Fibroblast of villous mesenchyme (primary cell): ENCODE measurements at regions not wholly inside any gene's neighbourhood (a gene's known extent, or its start where the extent isn't known, plus 50 kb on each side); places are given as distances from the start of the nearest gene placed in this dataset.

Source experiments
- DNase-seq: peaks from one replicate; pipeline ENCODE4 v3.0.0-alpha.2; 2010; ENCODE audit warnings: low read depth
- H3K4me3 ChIP-seq: 2 replicates; pipeline ENCODE4 v1.5.1; 2011; ENCODE audit warnings: low read depth, mild to moderate bottlenecking, low read length
- TF ChIP-seq, protein P1 (sequence below): IDR thresholded peaks from 2 replicates; pipeline ENCODE4 v1.5.1; 2012; ENCODE audit warnings: low read depth, mild to moderate bottlenecking, low read length; ENCODE audit not compliant: insufficient read depth

DNA sequence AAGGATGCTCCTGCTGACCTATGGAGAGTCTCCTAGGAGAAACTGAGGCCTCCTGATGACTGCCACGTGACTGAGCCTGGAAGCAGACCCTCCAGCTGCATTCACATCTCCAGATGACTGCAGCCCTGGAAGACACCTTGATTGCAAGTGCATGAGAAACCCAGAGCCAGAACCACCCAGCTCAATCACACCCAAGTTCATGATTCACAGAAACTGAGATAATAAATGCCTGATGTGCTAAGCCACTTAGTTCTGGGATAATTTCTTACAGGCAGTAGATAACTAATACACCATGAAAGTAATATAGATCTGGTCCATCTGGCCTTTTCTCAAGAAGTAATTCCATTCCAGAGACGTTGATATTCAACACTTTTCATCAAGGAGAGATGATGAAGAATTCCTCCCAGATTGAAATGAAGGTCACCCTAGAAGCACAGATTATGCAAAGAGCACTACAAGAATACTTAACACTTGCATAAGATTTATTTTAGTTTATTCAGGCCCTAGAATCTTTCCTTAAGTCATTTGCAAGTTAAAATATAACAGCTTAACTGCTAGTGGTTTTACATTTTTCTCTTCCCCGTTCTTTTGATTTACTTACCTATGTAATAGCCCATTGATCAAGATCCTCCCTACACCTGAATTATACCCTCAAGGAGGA is 208.2 kb upstream of the INHBA start:
- DNase-seq, result no peak
- H3K4me3 ChIP-seq, result no peak overlapping the region
- TF ChIP-seq, protein P1, sequence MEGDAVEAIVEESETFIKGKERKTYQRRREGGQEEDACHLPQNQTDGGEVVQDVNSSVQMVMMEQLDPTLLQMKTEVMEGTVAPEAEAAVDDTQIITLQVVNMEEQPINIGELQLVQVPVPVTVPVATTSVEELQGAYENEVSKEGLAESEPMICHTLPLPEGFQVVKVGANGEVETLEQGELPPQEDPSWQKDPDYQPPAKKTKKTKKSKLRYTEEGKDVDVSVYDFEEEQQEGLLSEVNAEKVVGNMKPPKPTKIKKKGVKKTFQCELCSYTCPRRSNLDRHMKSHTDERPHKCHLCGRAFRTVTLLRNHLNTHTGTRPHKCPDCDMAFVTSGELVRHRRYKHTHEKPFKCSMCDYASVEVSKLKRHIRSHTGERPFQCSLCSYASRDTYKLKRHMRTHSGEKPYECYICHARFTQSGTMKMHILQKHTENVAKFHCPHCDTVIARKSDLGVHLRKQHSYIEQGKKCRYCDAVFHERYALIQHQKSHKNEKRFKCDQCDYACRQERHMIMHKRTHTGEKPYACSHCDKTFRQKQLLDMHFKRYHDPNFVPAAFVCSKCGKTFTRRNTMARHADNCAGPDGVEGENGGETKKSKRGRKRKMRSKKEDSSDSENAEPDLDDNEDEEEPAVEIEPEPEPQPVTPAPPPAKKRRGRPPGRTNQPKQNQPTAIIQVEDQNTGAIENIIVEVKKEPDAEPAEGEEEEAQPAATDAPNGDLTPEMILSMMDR, result no peak

DNA sequence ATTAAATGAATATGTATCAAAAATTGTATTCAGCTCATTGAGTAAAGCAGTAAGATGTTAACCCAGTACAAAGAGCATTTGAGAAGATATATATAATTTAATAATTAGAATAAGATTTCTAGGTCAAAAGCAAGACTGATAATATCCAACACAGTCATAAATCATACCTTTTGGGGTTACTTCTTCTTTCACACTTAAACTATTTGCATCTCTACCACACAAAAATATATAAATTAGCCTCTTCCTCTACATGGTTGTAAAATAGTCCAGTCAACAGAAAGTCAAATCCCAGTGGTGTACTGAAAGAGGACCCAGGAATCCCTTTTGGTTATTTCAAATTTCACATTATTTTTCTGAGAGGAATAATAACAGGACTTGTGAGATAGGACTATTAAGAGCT is 204.6 kb upstream of the INHBA start:
- no peak overlapping the region for H3K4me3 ChIP-seq
- no peak for DNase-seq
- TF ChIP-seq, protein P1, result no peak

DNA sequence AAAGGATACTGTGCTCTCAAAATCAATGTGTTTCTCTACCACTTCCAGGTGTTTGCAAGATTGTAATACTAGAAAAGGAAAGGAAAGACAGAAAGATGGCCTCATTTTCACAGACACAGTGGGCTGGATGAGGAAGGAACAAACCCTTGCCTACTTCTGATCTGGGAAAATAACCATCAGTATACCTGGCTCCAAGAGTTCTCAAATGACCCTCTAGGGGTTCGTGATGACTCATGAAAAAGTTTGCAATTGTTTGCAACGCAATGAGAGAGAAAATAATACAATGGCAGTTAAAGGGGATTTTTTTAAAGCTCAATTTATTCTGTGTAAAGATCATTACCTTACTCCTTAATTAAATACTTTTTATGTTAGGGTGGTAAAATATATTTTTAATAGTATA is 197.6 kb upstream of the INHBA start:
- DNase-seq, result no peak
- TF ChIP-seq, protein P1, result no peak

DNA sequence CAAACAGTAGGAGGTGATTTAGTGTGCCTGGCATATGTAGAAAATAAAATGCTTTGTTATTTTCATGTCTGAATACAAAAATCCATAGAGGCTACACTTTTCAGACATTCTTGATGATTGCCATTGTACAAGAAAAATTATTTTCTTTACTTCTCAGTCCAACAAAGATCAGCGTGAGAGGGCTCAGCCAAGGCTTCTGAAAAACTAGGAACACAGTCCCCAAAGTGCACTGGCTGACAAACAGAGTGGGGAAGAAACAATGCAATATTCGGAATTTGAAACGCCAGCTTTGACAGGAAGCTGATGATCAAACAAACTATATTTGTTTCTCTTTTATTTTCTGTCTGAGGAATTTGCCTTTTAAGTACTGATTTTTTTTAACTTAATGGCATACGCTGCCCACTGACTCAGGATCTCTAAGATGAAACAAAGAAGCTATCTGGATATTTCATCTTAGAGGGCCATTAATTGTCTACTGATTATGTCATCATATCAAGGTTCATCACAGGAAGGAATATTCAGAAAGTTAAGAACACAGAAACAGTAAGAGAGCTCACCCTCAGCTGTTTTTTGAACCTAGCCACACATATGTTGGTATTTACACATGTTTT is 197.0 kb upstream of the INHBA start:
- H3K4me3 ChIP-seq, result no peak overlapping the region
- DNase-seq, result no peak
- TF ChIP-seq, protein P1, result no peak

More for the DNA sequence above, 197.6 kb upstream of the INHBA start:
- no peak overlapping the region for H3K4me3 ChIP-seq

DNA sequence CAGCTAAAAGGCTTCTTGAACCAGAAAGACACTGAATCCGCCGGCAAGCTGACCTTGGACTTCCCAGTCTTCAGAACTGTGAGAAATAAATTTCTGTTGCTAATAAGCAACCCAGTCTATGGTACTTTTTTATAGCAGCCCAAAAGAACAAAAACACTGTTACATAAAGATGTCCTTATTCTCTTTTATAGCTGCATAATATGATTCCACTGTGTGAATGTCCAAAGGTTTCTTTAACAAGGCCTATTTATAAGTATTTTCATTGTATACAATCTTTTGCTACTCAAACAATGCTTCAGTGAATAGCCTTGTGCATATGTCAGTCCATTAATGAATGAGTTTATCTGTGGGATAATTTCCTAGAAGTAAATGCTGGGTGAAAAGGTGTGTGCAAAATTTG is 190.8 kb upstream of the INHBA start:
- DNase-seq, result no peak
- TF ChIP-seq, protein P1, result no peak
- H3K4me3 ChIP-seq, result no peak overlapping the region

DNA sequence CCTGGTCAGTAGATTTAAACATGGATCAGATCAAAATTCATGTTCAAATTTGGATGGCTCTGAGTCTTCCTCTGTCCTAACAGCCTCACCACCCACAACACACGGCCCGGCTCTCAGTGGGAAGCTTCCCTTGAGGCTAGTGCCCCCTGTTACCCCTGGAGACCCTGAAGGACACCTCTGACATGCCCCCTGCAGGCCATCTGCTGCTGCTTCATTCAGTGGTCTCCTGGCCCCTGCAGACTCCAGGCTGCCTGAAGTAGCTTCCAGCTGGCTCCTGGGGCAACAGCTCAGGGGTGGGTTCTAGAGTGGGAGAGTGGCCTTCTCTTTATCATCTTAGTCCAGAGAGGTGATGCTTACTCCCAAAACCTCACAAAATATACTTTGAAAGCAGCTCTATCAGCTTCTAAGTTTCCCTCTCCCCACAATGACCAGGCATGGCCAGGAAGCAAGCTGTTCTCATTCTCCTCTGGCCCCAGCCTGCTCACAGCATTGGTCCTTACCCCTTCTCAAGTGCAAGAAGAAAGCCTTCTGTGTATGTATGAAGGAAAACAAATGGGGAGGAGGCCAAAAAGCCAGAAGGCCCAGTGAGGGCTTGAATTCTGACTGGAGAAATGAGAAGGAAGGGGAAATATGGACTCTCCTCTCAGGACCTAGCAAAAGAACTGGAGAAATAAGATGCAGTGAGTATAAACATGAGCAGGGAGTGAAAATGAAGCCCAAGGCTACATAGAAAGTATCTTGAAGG is 189.6 kb upstream of the INHBA start:
- TF ChIP-seq, protein P1, result peak; percentile 32
- no peak for DNase-seq

More for the DNA sequence above, 189.6 kb upstream of the INHBA start:
- no peak overlapping the region for H3K4me3 ChIP-seq
